RWPE2 (cell line): ENCODE measurements at regions not wholly inside any gene's neighbourhood (a gene's known extent, or its start where the extent isn't known, plus 50 kb on each side); places are given as distances from the start of the nearest gene placed in this dataset.

Experiments used
- ATAC-seq: fragments of 200-7000 bp; cut with Tn5 transposase; 3 replicates; pipeline ENCODE4 v1.9.1; 2021; ENCODE audit warnings: low read depth
- DNase-seq: peaks from one replicate; pipeline ENCODE4 v3.0.0-alpha.2; 2020; ENCODE audit warnings: low spot score
- H3K27ac ChIP-seq: fragments of 450-650 bp; 2 replicates; pipeline ENCODE4 v1.5.1; 2017; ENCODE audit warnings: mild to moderate bottlenecking; ENCODE audit not compliant: poor library complexity, severe bottlenecking
- H3K27me3 ChIP-seq: fragments of 250-450 bp; sonication (Bioruptor Pico); 2 replicates; pipeline ENCODE4 v1.5.1; 2021; ENCODE audit warnings: mild to moderate bottlenecking, moderate library complexity; ENCODE audit not compliant: insufficient read depth, poor library complexity, severe bottlenecking
- H3K36me3 ChIP-seq: fragments of 250-450 bp; sonication (Bioruptor Pico); 2 replicates; pipeline ENCODE4 v1.5.1; 2020; ENCODE audit warnings: low read depth, mild to moderate bottlenecking, moderate library complexity
- H3K4me1 ChIP-seq: fragments of 250-450 bp; sonication (Bioruptor Pico); 2 replicates; pipeline ENCODE4 v1.5.1; 2021; ENCODE audit warnings: mild to moderate bottlenecking, moderate library complexity; ENCODE audit not compliant: insufficient read depth, poor library complexity, severe bottlenecking
- H3K4me3 ChIP-seq: fragments of 250-450 bp; sonication (Bioruptor Pico); 2 replicates; pipeline ENCODE4 v1.5.1; 2021; ENCODE audit warnings: mild to moderate bottlenecking, moderate library complexity; ENCODE audit not compliant: severe bottlenecking
- H3K9me3 ChIP-seq: fragments of 250-450 bp; sonication (Bioruptor Pico); 2 replicates; pipeline ENCODE4 v1.5.1; 2021; ENCODE audit warnings: mild to moderate bottlenecking, moderate library complexity; ENCODE audit not compliant: severe bottlenecking
- TF ChIP-seq, protein P1 (sequence below): fragments of 450-650 bp; IDR thresholded peaks from one replicate; pipeline ENCODE4 v1.5.1; 2017; ENCODE audit warnings: mild to moderate bottlenecking, moderate library complexity; ENCODE audit not compliant: poor library complexity, severe bottlenecking

- TF ChIP-seq, protein P1, sequence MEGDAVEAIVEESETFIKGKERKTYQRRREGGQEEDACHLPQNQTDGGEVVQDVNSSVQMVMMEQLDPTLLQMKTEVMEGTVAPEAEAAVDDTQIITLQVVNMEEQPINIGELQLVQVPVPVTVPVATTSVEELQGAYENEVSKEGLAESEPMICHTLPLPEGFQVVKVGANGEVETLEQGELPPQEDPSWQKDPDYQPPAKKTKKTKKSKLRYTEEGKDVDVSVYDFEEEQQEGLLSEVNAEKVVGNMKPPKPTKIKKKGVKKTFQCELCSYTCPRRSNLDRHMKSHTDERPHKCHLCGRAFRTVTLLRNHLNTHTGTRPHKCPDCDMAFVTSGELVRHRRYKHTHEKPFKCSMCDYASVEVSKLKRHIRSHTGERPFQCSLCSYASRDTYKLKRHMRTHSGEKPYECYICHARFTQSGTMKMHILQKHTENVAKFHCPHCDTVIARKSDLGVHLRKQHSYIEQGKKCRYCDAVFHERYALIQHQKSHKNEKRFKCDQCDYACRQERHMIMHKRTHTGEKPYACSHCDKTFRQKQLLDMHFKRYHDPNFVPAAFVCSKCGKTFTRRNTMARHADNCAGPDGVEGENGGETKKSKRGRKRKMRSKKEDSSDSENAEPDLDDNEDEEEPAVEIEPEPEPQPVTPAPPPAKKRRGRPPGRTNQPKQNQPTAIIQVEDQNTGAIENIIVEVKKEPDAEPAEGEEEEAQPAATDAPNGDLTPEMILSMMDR: no peak
- DNase-seq (no peak), ATAC-seq (peak; percentile 67)
- Histone ChIP-seq H3K4me3 (no peak overlapping the region), H3K27me3 (no peaks in the 10 kb centered on the region), H3K9me3 (no peaks in the 10 kb centered on the region), H3K4me1 (no peaks in the 10 kb centered on the region), H3K36me3 (no peaks in the 10 kb centered on the region), H3K27ac (no peak overlapping the region)
These were observed 233.2 kb upstream of the TPM1 start for GRCh38 chr15:62809115-62809967.

DNA sequence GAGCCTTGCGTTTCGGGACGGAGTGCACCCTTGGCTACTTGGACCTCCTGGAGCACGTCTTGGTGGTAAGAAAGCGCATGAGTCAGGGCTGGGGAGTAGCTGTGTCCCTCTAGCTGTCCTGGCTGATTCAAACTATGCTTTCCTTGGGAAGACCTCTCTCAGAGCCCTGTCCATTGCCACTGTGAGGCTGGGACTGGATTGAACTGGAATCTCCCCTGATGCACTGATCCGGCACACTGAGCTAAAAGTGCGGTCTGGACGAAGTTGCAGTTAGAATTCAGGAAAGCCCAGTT, 232.6 kb upstream of the TPM1 start:
- Histone ChIP-seq H3K27ac (no peak overlapping the region), H3K4me3 (no peak overlapping the region), H3K27me3 (no peaks in the 10 kb centered on the region), H3K36me3 (no peaks in the 10 kb centered on the region), H3K9me3 (no peaks in the 10 kb centered on the region), H3K4me1 (no peaks in the 10 kb centered on the region)
- ATAC-seq: no peak
- DNase-seq: no peak
- TF ChIP-seq, protein P1: no peak

DNA sequence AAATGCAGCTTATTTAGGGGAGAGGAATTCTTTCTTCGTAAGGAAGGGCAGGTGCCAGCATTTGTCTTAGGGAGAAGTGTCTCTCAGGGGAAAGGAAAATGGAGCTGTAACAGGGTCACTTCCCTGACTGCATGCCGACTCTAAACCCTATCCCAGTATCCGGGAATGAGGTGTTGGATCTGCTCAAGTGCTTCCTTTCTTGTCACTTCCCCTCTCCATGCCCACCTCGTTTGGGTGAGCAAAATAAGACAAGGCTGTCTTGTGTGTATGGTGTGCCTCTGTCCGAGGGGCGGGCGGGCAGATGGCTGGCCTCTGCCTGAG, 230.1 kb upstream of the TPM1 start:
- H3K4me3 ChIP-seq: no peak overlapping the region
- no peaks in the 10 kb centered on the region for H3K4me1 ChIP-seq
- H3K27ac ChIP-seq: no peak overlapping the region
- no peaks in the 10 kb centered on the region for H3K27me3 ChIP-seq
- ATAC-seq (no peak), DNase-seq (no peak)
- TF ChIP-seq, protein P1: no peak
- no peaks in the 10 kb centered on the region for H3K36me3 ChIP-seq
- no peaks in the 10 kb centered on the region for H3K9me3 ChIP-seq

DNA sequence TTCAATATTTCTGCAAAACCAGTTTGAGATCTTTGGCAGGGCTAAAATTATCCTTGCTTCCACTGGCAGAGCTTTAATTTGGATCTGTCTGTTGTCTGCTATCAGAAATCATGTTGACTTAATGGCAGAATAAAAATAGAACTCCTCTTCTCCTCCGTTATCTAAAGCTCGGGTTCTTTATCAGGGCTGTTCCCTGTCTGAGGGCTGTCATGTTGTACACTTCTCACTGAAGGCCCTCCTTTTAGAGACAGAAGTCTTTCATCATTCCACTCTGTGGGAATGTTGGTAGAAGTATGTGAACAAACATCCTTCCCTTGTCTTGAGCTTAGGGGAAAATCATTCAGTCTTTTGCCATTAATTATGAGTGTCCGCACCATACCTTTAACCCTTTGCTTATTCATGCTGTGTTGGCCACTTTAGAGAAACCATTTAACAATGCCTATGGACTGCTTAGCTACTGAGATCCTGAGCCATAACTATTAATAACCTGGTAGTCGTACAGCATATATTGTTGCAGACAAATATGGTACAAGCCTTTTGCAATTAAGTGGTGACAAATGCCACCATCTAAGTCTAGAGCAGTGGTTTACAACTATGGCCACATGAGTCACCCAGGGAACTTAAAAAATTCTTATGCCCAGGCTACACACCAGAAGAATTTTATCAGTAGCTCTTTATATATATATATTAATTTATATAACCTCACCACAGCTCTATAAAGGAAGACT, 226.0 kb upstream of the TPM1 start:
- ATAC-seq: no peak
- no peak for DNase-seq
- H3K27me3 ChIP-seq: no peaks in the 10 kb centered on the region
- no peaks in the 10 kb centered on the region for H3K36me3 ChIP-seq
- TF ChIP-seq, protein P1: no peak
- no peaks in the 10 kb centered on the region for H3K4me1 ChIP-seq
- no peak overlapping the region for H3K27ac ChIP-seq
- H3K9me3 ChIP-seq: no peaks in the 10 kb centered on the region
- H3K4me3 ChIP-seq: no peak overlapping the region

DNA sequence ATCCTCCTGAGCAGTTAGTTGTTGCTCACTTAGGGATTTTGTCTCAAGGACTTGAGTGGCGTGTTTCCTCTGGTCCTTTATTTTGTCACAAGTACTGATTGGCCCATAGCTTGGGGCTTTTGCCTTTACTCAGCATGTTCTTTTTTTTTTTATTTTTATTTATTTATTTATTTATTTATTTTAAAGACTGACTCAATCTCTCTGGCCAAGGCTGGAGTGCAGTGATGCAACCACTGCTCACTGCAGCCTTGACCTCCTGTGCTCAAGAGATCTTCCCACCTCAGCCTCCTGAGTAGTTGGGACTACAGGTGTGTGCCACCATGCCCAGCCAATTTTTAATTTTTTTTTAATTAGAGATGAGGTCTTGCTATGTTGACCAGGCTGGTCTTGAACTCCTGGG, 223.9 kb upstream of the TPM1 start:
- ATAC-seq (no peak), DNase-seq (no peak)
- Histone ChIP-seq H3K27ac (no peak overlapping the region), H3K9me3 (no peaks in the 10 kb centered on the region), H3K27me3 (no peaks in the 10 kb centered on the region), H3K4me1 (peaks cover under 1% of the 10 kb centered on the region), H3K36me3 (no peaks in the 10 kb centered on the region), H3K4me3 (no peak overlapping the region)
- TF ChIP-seq, protein P1: no peak
